Pancreas (tissue), 10 donors: ENCODE measurements at regions not wholly inside any gene's neighbourhood (a gene's known extent, or its start where the extent isn't known, plus 50 kb on each side); places are given as distances from the start of the nearest gene placed in this dataset.

Experiments used
- ATAC-seq, 4 donors: fragments of 200-7000 bp; cut with Tn5 transposase; one replicate each; pipeline versions ENCODE4 v1.8.0 to v1.9.1; 2020; ENCODE audit warnings: mild to moderate bottlenecking in 4 of 4, moderate library complexity in 4 of 4
- DNase-seq, 6 donors: peaks; one replicate each; pipeline ENCODE4 v3.0.0-alpha.2; 2020
- FAIRE-seq: peaks from 2 replicates; lab custom pipeline; 2012; peaks lifted over from hg19 to GRCh38; lab: Jason Lieb, UNC
- H3K27ac ChIP-seq, 4 donors: fragments of 200-600 bp; sonication (generic); 1 replicate in 3 of 4; 2 replicates in 1 of 4; pipeline versions ENCODE4 v1.5.0 to v1.8.0; 2020
- H3K27me3 ChIP-seq, 4 donors: fragments of 200-600 bp; one replicate each; pipeline ENCODE4 v1.8.0; 2021
- H3K36me3 ChIP-seq, 3 donors: fragments of 200-600 bp; sonication (generic) in 1 of 3; one replicate each; pipeline versions ENCODE4 v1.5.0 to v1.8.0; 2020 to 2021
- H3K4me1 ChIP-seq, 3 donors: fragments of 200-600 bp; one replicate each; pipeline ENCODE4 v1.8.0; 2021
- H3K4me3 ChIP-seq, 4 donors: fragments of 200-600 bp; sonication (generic) in 2 of 4; one replicate each; pipeline versions ENCODE4 v1.5.0 to v1.8.0; 2020 to 2021
- H3K9me3 ChIP-seq, 4 donors: fragments of 200-600 bp; one replicate each; pipeline ENCODE4 v1.8.0; 2021
- WGBS, 2 donors: extraction: QIAGEN DNeasy Blood & Tissue Kit; methylation state at CpG; one replicate each; pipeline ENCODE4 v1.1.7; 2013; 5-methylcytosine and 5-hydroxymethylcytosine counted together
- intact Hi-C, 3 donors: fragments of 100-400 bp; cut with DNase I; formaldehyde crosslinking; loops; one replicate each; pipeline versions ENCODE4 v1.11.1 to v1.14.2; 2022
- TF ChIP-seq, protein P1 (sequence below), 4 donors: fragments of 200-600 bp; sonication (generic) in 3 of 4; IDR thresholded peaks; one replicate each; pipeline versions ENCODE4 v1.5.0 to v1.8.0; 2021; ENCODE audit warnings: antibody characterized with exemption in 4 of 4
- donor health status: healthy with polysubstance abuse.
- donor health status: DM: no; HTN: no; CAD: no; lungs with moderate emphysema.
- donor health status: DM: no; HTN: no; CAD: no.
- donor health status: control.
- donor health status: control.
- donor health status: Bipolar disorder and iron deficiency.
- donor health status: DM: yes; HTN: yes; CAD: no.
- donor health status: DM: no; HTN: no; CAD: no.
- donor health status: DM: no; HTN: no; CAD: no.
- donor health status: DM: yes; HTN: yes; CAD: no.

DNA sequence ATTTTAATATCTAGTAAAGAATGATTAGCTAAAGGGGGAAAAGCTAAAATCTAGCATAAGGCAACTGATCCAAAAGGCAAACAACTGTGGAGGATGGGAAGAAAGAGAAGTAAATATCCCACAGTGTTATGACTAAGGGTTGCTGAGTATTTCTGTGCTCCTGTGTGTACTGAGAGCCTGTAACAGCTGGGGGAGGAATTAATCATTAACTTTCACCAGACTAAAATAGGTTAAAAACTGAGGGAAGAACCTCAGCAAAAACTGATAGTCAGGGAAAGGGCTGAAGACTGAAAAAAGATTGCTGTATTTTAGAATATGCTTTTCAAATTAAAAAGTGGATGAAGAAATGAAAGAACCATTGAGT lies 365.9 kb downstream of the CXXC4 start:
- Histone ChIP-seq H3K4me3 (peak overlapping the region in 1 of 4 donors; percentile 7), H3K27me3 (no peaks in the 10 kb centered on the region), H3K4me1 (peaks cover 12 to 36% (median 25%) of the 10 kb centered on the region in 3 donors), H3K36me3 (no peaks in the 10 kb centered on the region), H3K9me3 (no peaks in the 10 kb centered on the region), H3K27ac (peak overlapping the region; percentile 22 to 77 (median 50))
- intact Hi-C loops = no loop called here
- TF ChIP-seq, protein P1, sequence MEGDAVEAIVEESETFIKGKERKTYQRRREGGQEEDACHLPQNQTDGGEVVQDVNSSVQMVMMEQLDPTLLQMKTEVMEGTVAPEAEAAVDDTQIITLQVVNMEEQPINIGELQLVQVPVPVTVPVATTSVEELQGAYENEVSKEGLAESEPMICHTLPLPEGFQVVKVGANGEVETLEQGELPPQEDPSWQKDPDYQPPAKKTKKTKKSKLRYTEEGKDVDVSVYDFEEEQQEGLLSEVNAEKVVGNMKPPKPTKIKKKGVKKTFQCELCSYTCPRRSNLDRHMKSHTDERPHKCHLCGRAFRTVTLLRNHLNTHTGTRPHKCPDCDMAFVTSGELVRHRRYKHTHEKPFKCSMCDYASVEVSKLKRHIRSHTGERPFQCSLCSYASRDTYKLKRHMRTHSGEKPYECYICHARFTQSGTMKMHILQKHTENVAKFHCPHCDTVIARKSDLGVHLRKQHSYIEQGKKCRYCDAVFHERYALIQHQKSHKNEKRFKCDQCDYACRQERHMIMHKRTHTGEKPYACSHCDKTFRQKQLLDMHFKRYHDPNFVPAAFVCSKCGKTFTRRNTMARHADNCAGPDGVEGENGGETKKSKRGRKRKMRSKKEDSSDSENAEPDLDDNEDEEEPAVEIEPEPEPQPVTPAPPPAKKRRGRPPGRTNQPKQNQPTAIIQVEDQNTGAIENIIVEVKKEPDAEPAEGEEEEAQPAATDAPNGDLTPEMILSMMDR (IDR thresholded peaks at IDR 0.05) = no peak
- FAIRE-seq (no peak), ATAC-seq (peak; percentile 98 to 99 (median 99)), DNase-seq (peak in 3 of 6 donors; percentile 9 to 19 (median 16))

DNA sequence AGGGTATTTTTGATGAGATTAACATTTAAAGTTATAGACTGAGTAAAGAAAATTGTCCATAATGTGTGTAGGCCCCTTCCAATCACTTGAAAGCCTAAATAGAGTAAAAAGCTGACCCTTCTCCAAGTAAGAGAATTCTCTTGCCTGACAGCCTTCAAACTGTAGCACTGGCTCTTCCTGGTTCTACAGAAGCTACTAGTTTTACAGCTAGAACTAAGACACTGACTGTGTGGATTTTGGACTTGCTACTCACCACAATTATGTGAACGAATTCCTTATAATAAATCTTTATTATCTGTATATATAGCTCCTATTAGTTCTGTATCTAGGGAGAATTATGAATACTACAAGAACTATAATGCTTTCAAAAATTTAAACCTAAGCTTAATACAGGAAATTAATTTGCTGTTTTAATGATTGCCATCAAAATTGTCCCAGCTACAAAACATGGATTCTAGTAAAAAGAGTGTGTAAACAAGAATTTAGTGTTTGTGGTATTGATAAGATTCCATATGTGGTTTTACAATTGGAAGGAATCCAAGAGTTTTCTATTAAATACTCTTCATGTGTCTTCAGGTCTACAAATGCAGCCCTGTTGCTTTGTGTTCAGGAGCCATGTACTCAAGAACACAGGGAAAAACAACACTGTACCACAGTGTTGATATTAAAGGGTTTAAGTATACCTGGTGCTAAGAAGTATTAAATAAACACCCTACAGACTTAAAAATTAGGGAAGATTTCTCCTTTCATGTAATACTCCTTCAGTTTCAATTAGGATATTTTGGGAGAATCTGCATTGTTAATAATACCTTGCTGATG lies 366.5 kb downstream of the CXXC4 start:
- H3K4me1 ChIP-seq = peaks cover 12 to 36% (median 25%) of the 10 kb centered on the region in 3 donors
- WGBS, 2 donors = 25 to 26% methylated on average over 1 of the region's 1 CpG
- H3K9me3 ChIP-seq = no peaks in the 10 kb centered on the region
- intact Hi-C loops = no loop called here
- DNase-seq = no peak
- H3K4me3 ChIP-seq = no peak overlapping the region
- peak overlapping the region; percentile 22 to 77 (median 50) for H3K27ac ChIP-seq
- ATAC-seq = peak; percentile 34 to 56 (median 51)
- TF ChIP-seq, protein P1 (IDR thresholded peaks at IDR 0.05) = no peak
- no peaks in the 10 kb centered on the region for H3K27me3 ChIP-seq
- FAIRE-seq = no peak
- H3K36me3 ChIP-seq = no peaks in the 10 kb centered on the region

DNA sequence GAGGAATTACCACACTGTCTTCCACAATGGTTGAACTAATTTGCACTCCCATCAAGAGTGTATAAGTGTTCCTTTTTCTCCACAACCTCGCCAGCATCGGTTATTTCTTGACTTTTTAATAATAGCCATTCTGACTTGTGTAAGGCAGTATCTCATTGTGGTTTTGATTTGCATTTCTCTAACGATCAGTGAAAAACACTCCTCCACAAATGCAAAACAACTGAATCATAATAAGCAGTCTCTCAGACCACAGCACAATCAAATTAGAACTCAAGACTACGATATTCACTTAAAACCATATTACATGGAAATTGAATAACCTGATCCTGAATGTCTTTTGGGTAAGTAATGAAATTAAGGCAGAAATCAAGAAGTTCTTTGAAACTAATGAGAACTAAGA lies 371.7 kb downstream of the CXXC4 start:
- no peak overlapping the region for H3K27ac ChIP-seq
- TF ChIP-seq, protein P1 (IDR thresholded peaks at IDR 0.05) = no peak
- H3K27me3 ChIP-seq = no peaks in the 10 kb centered on the region
- intact Hi-C loops = no loop called here
- no peak overlapping the region for H3K4me3 ChIP-seq
- DNase-seq (no peak), ATAC-seq (no peak), FAIRE-seq (no peak)
- no peaks in the 10 kb centered on the region for H3K9me3 ChIP-seq
- H3K4me1 ChIP-seq = peaks cover 5 to 7% (median 6%) of the 10 kb centered on the region in 3 donors
- WGBS, 2 donors = 75 to 80% methylated on average over 4 of the region's 4 CpGs
- H3K36me3 ChIP-seq = no peaks in the 10 kb centered on the region

DNA sequence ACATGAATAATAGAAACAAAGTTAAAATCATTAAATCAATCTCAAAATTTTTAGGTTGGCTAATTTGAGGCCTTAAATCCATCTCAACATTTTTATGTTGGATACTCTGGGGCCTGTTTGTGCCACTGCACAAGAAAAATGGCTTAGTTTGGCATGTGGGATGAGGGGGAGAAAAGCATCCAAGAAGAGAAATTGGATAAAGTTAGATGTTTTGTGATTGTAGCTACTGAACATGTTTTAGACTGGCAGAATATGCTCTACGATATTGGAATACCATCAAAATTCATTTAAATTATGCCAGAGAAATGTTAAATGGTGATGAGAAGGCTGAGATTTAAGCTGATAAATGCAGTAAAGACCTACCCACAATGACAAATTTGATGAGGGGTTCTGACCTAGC lies 376.9 kb downstream of the CXXC4 start:
- no peak overlapping the region for H3K4me3 ChIP-seq
- ATAC-seq (no peak), FAIRE-seq (no peak), DNase-seq (no peak)
- no peaks in the 10 kb centered on the region for H3K9me3 ChIP-seq
- TF ChIP-seq, protein P1 (IDR thresholded peaks at IDR 0.05) = no peak
- WGBS, 2 donors = 53 to 85% methylated on average over 1 of the region's 1 CpG
- no peaks in the 10 kb centered on the region for H3K4me1 ChIP-seq
- H3K27ac ChIP-seq = no peak overlapping the region
- H3K36me3 ChIP-seq = no peaks in the 10 kb centered on the region
- intact Hi-C loops = no loop called here
- H3K27me3 ChIP-seq = no peaks in the 10 kb centered on the region

DNA sequence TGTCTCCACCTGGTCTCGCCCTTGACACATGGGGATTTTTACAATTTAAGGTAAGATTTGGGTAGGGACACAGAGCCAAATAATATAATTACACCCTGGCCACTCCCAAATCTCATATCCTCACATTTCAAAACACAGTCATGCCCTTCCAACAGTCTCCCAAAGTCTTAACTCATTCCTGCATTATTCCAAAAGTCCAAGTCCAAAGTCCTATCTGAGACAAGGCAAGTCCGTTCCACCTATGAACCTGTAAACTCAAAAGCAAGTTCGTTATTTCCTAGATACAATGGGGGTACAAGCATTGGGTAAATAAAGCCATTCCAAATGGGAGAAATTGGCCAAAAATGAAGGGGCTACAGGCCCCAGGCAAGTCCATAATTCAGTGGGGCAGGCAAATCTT lies 380.8 kb downstream of the CXXC4 start:
- FAIRE-seq (no peak), DNase-seq (no peak), ATAC-seq (no peak)
- H3K27ac ChIP-seq = no peak overlapping the region
- no peaks in the 10 kb centered on the region for H3K4me1 ChIP-seq
- no peak overlapping the region for H3K4me3 ChIP-seq
- no peaks in the 10 kb centered on the region for H3K9me3 ChIP-seq
- intact Hi-C loops = no loop called here
- TF ChIP-seq, protein P1 (IDR thresholded peaks at IDR 0.05) = no peak
- no peaks in the 10 kb centered on the region for H3K36me3 ChIP-seq
- no peaks in the 10 kb centered on the region for H3K27me3 ChIP-seq
- 77 to 84% methylated on average over 3 of the region's 3 CpGs for WGBS, 2 donors
